Testis (tissue), 2 donors: ENCODE measurements at regions not wholly inside any gene's neighbourhood (a gene's known extent, or its start where the extent isn't known, plus 50 kb on each side); places are given as distances from the start of the nearest gene placed in this dataset.
"Not testable (repeated sequence)": the region's sequence is repeated elsewhere in the genome, so short reads cannot be mapped to it uniquely, and the experiment has no call there.

ENCODE experiments used
- CTCF ChIP-seq, 3 experiments: fragments of 450-650 bp in 2 of 3; fragments of 200-600 bp in 1 of 3; sonication (generic) in 1 of 3; IDR thresholded peaks; one replicate each; pipeline ENCODE4 v1.5.1; 2016 to 2019; ENCODE audit warnings: antibody characterized with exemption in 3 of 3, mild to moderate bottlenecking in 2 of 3, moderate library complexity in 1 of 3
- POLR2A ChIP-seq: fragments of 450-650 bp; IDR thresholded peaks from one replicate; pipeline ENCODE4 v1.6.1; 2017; ENCODE audit warnings: antibody characterized with exemption, mild to moderate bottlenecking, moderate library complexity

GRCh38 chr22:12097588-12097987 is 3430.4 kb upstream of the OR11H1 start:
- not testable (repeated sequence) for TF ChIP-seq CTCF (IDR thresholded peaks at IDR 0.05); POLR2A
